Stimulated activated CD8-positive, alpha-beta memory T cell treated with anti-CD3 and anti-CD28 coated beads, Interleukin-15, amount 100 ng/mL, for 48 hours (primary cell): ENCODE measurements at regions not wholly inside any gene's neighbourhood (a gene's known extent, or its start where the extent isn't known, plus 50 kb on each side); places are given as distances from the start of the nearest gene placed in this dataset.
"Not testable (repeated sequence)": the region's sequence is repeated elsewhere in the genome, so short reads cannot be mapped to it uniquely, and the experiment has no call there.

Source experiments
- DNase-seq, 2 donors: peaks; one replicate each; pipeline ENCODE4 v3.0.0-alpha.2; 2020; ENCODE audit warnings: low read depth in 2 of 2

DNA sequence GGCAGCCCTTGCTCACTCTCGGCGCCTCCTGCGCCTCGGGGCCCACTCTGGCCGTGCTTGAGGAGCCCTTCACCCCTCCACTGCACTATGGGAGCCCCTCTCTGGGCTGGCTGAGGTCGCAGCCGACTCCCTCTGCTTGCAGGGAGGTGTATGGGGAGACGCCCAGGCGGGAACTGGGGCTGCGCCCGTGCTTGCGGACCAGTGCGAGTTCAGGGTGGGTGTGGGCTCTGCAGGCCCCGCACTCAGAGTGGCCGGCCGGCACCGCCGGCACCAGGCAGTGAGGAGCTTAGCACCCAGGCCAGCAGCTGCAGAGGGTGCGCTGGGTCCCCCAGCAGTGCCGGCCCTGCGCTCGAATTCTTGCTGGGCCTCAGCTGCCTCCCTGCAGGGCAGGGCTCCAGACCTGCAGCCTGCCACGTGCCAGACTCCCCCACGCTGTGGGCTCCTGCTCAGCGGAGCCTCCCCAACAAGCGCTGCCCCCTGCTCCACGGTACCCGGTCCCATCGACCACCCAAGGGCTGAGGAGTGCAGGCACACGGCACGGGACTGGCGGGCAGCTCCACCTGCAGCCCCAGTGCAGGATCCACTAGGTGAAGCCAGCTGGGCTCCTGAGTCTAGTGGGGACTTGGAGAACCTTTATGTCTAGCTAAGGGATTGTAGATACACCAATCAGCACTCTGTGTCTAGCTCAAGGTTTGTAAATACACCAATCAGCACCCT lies 54.0 kb upstream of the WWC2 start:
- DNase-seq: not testable (repeated sequence)

DNA sequence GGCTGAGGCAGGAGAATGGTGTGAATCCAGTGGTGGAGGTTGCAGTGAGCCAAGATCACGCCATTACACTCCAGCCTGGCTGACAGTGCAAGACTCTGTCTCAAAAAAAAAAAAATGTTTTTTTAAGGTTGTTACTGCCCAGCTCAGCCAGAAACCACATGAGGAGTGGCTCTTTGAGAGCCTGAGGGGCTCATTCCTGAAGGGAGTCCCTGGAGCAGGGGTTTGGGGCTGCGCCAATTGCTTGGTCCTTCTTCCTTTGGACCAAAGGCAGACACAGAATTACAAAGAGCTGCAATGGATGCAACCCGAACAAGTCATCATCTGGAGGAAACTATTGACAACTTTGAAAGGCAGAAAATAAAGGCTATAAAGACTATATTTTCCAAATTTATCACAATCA lies 60.6 kb upstream of the WWC2 start:
- DNase-seq: no peak

DNA sequence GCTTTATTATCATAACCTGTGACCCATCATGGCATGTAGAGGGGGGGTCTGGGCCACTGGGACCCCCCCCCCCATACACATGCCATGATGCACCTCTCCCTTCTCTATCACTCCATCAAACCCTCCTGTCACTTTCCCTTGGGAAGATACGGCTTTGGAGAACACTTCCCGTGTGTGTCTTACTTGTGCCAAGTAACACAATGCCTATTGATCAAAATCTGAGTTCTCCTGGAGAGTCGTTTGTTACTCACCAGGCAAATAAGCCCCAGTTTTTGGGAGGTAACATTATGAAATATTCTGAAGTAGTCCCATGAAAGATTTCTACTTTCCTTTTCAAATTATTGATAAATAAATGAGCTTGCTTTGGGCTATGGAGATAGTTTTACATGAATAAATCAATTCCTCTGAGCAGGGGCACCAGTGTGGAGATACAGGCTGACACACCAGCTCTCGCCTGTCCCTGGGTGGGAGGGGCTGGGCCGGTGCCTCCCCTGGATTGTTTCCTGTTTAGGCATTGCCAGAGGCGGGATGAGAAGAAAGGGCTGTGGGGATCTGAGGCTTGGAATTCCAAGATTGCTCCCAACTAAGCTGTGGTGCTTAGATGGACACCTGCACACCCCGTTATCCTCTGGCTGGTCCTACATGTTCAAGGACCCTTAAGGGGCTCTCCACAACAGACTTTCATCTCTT lies 63.2 kb upstream of the WWC2 start:
- no peak for DNase-seq

DNA sequence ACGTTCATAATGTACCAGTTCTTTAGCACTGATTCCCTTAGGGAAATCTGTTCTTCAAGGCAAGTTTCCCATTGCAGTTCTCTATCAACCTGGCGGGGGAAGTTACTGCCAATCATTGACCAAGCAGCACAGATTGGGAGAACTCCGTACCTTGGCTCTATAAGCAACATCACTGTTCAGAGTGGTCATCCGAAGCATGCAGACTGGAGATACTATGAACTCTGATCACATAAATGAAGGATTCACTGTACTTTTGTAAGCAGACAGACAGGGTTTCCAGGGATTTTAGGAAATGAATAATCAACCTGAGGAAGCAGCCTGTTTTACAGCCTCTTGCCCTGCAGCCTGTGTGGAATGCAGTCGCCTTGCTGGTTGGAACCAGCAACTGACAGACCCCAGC lies 63.8 kb upstream of the WWC2 start:
- no peak for DNase-seq

DNA sequence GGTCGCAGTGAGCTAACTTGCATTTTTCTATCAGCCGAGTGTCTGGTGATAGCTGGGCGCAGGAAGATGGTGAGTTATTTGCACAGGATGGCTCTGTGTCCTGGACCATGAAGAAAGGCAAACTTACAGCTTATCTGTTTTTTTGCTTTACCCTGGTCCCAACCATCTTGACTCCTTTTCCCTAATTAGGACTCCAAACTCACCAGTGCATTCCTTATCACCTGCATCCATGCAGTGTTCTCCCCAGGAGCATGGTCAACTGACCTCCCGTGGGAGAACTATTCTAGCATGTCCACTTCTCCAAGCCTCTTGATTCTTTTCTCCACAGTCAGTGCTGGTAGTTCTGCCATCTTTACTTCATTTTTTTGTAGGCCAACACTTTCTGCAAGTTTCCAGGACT lies 68.2 kb upstream of the WWC2 start:
- no peak for DNase-seq

DNA sequence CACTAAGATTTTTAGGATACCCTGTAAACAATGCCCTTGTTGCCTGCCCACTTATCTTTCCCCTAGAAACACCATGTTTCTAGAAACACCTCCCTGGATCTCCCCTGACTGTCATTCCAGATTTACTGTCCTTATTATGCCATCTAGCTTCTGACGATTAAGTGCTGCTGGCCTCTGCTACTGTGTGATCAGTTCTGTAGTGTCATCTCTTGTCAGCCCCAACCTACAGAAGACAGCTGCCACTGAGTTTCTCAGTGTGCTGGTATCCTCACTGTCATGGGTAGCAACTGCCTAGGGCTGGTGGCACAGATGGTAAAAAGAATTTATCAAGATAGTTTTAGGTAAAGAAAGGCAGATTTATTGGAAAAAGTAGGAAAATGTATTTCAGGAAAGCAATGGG lies 68.7 kb upstream of the WWC2 start:
- DNase-seq: no peak

DNA sequence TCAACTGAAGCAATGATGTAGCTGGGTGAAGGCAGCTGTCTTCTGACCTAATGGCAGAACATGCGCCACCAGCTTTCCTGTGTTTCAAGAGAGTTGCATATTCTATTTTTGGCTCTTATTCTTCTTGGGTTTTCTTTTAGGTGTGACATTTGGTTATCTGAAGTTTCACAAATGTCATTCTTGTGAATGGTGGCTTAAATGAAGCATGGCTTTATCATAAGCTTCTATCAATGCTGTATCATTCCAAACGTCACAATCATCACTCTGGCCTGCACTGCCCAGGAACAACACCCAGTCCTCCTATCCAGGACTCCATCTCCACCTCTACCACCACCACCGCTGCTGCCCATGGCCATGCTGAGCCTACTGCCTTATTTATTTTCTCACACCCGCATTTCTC lies 69.7 kb upstream of the WWC2 start:
- DNase-seq: no peak

DNA sequence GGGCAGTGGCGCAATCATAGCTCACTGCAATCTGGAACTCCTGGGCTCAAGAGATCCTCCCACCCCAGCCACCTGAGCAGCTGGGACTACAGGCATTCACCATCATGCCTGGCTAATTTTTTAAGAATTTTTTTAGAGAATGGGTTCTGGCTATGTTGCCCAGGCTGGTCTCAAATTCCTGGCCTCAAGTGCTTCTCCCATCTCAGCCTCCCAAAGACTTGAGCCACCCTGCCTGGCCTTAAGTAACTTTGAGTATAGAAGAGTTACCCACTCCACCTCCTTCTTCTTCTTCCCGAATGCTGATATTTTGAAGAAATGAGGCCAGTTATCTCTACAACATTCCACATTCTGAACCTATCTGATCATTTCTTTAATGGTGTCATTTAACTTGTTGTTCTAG lies 72.4 kb upstream of the WWC2 start:
- DNase-seq: no peak

DNA sequence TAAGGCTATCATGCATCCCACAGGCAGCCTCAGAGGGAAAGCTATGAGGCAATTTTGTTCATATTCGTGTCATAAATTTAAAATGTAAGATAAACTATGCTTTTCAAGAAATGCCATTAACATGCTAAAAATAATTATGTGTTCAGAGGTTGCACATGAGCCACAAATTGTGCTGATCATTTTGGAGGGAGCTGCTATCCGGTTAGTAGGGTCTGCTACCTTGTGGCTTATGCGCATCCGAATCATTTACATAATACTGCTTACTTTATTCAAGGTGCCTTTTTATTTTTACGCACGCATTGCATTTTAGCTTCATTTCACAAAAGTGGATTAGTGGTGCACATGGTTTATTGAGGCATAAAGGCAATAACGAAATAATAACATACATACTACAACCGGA lies 76.4 kb upstream of the WWC2 start:
- DNase-seq: no peak

DNA sequence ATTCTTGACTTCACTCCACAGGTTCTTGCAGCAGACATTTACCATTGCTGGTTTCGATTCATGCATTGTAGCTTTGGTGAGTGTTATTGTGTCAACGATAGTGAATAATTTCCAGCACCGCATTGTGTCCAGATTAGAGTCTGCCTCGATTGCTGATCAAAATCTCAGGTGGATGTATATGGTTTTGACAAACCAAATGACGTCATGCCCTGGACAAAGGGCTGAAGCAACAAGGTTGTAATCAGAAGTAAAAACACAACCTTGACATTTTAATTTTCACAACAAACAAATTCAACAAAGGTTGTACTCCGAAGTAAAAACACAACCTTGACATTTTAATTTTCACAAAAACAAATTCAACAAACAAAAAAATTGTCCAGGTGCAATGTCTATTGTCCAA lies 81.1 kb upstream of the WWC2 start:
- no peak for DNase-seq

DNA sequence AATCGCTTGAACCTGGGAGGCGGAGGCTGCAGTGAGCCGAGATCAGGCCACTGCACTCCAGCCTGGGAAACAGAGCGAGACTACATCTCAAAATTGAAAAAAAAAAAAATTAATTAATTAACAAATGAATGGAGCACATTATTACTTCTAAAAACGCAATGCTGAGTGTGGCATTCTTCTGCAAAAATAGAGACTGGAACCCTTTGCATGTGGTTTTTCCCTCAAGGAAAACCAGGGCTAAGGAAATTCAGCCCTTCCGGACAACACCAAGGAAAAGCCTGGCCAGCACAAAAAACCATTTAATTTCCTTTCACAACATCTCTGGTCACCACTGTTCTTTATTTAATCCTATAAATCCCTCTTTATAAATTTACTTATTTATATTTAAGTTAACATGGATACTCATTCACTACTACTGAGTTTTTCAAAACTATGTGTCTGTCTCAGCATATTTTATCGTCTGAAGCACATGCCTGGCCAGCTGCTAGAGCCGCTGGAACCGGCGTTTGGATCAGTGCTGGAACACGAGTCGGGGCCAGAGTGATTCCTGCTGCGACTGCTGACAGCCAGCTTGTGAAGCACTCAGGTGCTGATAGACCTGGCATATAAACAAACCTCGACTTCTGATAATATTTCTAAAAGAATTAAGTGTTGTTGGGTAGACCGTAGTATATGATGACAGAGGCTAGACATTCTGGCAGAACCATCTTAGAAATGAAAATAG lies 84.5 kb upstream of the WWC2 start:
- no peak for DNase-seq

DNA sequence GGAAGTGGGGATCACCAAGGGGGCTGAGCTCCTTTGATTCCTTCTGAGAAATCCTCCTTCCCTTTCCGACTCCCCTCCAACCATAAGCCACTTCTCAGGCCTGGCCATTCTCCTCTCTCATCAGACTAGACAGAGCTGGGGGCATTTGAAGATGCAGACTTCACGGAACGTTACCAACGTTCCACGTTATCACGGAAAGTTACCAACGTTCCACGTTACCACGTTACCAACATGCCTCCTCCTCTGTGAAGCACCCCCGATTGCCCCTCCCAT lies 85.4 kb upstream of the WWC2 start:
- DNase-seq: no peak

DNA sequence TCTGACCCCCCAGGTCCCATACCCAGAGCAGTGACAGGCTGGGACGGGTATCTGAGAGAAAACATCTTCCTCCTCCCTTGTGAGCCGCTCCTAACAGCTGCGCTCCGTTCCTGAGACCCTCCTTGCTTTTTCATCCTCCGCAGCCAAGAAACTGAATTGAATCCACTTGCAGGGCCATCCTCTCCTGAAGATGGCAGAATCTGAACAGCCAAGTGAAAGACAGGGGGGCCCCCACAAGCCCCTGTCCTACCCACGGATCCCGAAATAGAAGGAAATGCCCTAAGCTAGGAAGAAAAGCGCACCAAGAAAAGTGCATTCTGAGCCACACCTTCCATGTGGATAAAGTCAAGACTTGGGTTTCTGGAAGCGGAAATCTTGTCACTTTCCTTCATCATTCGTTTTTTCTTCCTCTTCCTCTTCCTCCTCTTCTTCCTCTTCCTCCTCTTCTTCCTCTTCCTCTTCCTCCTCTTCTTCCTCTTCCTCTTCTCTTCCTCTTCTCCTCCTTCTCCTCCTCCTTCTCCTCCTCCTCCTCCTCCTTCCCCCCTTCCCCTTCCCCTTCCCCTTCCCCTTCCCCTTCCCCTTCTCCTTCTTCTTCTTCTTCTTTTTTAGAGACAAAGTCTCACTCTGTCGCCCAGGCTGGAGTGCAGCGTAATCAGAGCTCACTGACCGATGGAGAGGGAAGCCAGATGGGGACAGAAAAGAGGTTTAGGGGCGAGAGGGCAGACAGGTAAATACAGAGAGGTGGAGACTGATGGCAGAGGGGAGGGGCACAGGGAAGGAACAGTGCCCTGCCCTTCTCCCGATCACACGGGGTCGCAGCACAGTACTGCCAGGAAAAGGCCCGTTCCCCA lies 86.0 kb upstream of the WWC2 start:
- DNase-seq: no peak

DNA sequence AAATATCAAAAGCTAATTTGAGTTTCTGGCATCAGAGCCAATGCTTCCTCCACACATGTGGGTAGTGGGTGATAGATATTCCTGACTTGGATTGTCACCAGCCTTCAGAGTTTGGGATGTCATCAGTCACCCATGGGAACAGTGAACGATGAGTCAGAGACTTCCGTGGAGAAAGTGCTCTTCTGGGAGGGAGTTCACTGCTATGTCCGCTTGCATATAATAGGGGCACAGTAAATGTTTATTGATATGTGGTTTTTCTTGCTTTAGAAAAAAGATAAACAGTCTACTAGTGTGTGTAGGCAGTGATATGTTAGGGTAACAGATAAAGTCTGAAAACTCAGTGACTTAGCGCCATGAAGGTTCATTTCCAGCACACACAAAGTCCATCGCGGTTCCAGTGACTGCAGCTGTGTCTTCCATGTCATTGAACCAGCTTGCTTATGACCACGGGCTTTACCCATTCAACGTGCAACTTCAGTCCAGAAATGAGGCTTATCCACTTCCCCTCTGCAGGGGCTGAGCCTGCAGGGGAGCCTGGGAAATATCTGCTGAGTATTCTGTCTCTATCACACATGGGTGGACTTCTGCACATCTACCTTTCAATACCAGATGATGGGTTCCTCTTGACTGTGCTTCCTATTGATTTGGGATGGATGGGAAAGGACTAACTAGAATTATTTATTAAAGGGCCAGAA lies 87.7 kb upstream of the WWC2 start:
- DNase-seq: no peak

DNA sequence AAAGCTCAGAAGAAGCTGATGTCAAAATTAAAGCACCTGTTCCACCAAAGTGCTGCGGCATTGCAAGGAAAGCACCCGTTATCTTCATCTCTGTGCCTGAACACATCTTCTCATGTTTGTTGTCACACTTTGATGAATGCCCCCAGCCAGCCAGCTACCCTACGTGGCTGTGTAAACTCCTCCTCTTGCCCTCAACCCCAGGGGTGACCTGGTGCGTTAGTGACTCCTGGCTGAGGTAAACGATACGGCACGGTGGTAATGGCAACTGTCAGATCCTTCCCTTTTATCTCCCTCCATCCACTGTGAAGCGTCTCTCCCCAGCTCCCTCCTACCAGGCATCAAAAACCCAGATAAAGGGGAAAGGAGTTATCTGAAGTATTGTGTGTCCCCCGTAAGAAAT lies 90.6 kb upstream of the WWC2 start:
- DNase-seq: no peak

DNA sequence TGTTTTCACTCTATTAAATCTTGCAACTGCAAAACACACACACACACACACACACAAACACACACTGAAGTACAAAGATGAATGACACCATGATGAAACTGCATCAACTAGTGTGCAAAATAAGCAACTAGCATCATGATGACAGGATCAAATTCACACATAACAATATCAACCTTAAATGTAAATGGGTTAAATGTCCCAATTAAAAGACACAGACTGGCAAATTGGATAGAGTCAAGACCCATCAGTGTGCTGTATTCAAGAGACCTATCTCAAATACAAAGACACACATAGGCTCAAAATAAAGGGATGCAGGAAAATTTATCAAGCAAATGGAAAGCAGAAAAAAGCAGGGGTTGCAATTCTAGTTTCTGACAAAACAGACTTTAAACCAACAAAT lies 87.2 kb upstream of the DCTD start:
- not testable (repeated sequence) for DNase-seq

DNA sequence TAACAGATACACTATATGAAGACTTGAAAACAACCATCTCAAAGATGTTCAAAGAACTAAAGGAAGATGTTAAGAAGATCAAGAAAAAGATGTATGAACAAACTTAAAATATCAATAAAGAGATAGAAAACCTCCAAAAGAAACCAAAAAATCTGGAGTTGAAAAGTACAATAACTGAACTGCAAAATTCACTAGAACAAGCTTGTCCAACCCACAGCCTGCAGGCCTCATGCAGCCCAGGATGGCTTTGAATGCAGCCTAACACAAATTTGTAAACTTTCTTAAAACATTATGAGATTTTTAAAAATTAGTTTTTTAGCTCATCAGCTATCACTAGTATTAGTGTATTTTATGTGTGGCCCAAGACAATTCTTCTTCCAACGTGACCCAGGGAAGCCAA lies 77.0 kb upstream of the DCTD start:
- DNase-seq: no peak

DNA sequence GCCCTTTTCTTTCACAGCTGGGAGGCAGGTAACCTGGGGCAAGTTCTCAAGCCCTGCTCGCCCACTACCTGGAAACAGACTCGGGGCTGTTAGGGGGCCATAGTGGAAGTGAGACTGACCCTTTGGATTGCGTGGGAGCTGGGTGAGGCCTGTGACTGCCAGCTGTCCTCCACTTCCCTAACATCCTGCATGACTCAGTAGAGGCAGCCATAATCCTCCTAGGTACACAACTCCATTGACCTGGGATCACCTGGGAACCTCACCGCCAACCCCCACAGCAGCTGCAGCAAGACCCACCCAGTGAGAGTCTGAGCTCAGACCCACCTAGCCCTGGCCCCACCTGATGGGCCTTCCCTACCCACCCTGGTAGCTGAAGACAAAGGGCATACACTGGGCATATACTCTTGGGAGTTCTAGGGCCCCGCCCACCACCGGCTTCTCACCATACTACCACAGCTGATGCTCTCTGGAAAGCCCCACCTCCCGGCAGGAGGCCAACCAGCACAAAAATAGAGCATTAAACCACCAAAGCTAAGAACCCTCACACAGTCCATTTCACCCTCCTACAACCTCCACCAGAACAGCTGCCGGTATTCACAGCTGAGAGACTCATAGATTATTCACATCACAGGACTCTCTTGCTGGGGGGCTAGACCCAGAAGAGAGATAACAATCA lies 61.1 kb upstream of the DCTD start:
- DNase-seq: no peak

DNA sequence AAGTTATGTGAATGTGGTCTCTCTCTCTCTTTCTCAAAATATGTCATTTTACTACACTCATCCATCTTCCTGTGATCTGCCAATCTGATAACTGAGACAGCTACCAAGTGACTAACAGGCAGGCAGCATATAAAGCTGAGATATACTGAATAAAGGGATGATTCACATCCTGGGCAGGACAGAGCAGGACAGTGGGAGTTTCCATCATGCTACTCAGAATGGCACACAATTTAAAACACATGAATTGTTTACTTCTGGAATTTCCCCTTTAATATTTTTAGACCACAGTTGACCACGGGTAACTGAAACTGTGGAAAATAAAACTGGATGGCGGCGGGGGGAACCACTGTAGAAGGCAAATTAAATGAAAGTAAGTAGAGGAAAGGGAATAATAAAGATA lies 58.6 kb upstream of the DCTD start:
- peak in 1 of 2 donors; percentile 8 for DNase-seq

DNA sequence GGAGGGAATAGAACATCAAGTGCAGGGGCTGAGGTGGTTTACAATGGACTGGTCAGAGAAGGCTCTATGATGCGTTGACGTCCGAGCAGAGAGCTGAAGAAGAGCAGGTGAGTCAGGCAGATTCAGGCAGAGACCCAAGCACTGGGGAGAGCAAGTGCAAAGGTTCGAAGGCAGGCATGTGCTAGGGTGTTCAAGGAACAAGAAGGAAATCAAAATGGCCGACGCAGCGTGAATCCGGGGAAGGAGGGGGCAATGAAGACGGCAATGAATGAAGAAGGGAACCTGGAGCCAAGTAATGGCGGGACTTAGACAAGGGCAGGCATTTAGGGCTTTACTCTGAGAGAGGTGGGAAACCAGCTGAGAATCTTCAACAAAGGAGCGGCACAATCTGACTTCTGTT lies 56.8 kb upstream of the DCTD start:
- DNase-seq: no peak

DNA sequence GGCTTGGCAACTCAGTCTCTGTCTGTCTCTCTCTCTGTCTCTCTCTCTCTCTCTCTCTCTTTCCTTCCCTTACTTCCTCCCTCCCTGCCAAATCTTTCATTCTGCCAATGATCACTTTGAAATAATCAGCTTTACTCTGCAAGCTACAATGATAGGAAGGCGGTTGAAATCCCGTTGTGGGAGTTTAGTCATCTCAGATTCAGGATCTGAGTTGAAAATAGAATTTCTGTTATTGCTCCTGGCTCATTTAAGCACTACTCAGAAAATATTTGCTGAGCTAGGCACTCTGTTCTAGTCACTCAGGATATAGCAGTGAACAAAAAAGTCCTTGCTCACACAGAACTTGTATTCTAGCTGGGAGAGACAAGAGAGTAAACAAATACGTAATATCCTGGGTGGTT lies 56.3 kb upstream of the DCTD start:
- no peak for DNase-seq
